DND-41 (cell line): ENCODE measurements at regions not wholly inside any gene's neighbourhood (a gene's known extent, or its start where the extent isn't known, plus 50 kb on each side); places are given as distances from the start of the nearest gene placed in this dataset.

Experiments used
- ATAC-seq: fragments of 200-7000 bp; cut with Tn5 transposase; 3 replicates; pipeline ENCODE4 v1.9.1; 2021; ENCODE audit warnings: low read depth; ENCODE audit not compliant: insufficient read depth
- DNase-seq: peaks from one replicate; pipeline ENCODE4 v3.0.0-alpha.2; 2020
- H2AFZ ChIP-seq: 2 replicates; pipeline ENCODE4 v1.6.0; 2012; ENCODE audit warnings: low read depth, low read length
- H3K27ac ChIP-seq: 2 replicates; pipeline ENCODE4 v1.5.1; 2012; ENCODE audit warnings: low read length, inconsistent platforms
- H3K27me3 ChIP-seq: fragments of 200-600 bp; sonication (generic); 2 replicates; pipeline ENCODE4 v1.6.0; 2012; ENCODE audit warnings: low read length, mild to moderate bottlenecking, inconsistent platforms; ENCODE audit not compliant: insufficient read depth, poor library complexity
- H3K36me3 ChIP-seq: 2 replicates; pipeline ENCODE4 v1.5.1; 2012; ENCODE audit warnings: low read length, inconsistent platforms; ENCODE audit not compliant: insufficient read depth
- H3K4me1 ChIP-seq: 2 replicates; pipeline ENCODE4 v1.5.1; 2012; ENCODE audit warnings: mild to moderate bottlenecking, low read length; ENCODE audit not compliant: insufficient read depth
- H3K4me2 ChIP-seq: 2 replicates; pipeline ENCODE4 v1.6.0; 2012; ENCODE audit warnings: mild to moderate bottlenecking, moderate library complexity, low read length, inconsistent platforms; ENCODE audit not compliant: insufficient read depth
- H3K4me3 ChIP-seq, 2 experiments: fragments of 200-600 bp in 1 of 2; shearing (Covaris generic) in 1 of 2; 2 replicates each; pipeline ENCODE4 v1.5.1; 2012 to 2016; ENCODE audit warnings: inconsistent platforms in 2 of 2, low read length in 2 of 2, mild to moderate bottlenecking in 2 of 2, low read depth in 1 of 2, moderate library complexity in 1 of 2
- H3K79me2 ChIP-seq: 2 replicates; pipeline ENCODE4 v1.6.0; 2012; ENCODE audit warnings: low read length, inconsistent platforms; ENCODE audit not compliant: insufficient read depth
- H3K9ac ChIP-seq: 2 replicates; pipeline ENCODE4 v1.6.0; 2012; ENCODE audit warnings: low read depth, mild to moderate bottlenecking, inconsistent platforms, low read length, moderate library complexity
- H3K9me3 ChIP-seq: 2 replicates; pipeline ENCODE4 v1.5.1; 2012; ENCODE audit warnings: low read length, moderate library complexity, mild to moderate bottlenecking, inconsistent platforms; ENCODE audit not compliant: insufficient read depth, severe bottlenecking
- H4K20me1 ChIP-seq: 2 replicates; pipeline ENCODE4 v1.6.0; 2012; ENCODE audit warnings: low read length; ENCODE audit not compliant: insufficient read depth
- CTCF ChIP-seq: IDR thresholded peaks from 2 replicates; pipeline ENCODE4 v1.5.1; 2012; ENCODE audit warnings: borderline replicate concordance, low read length, moderate library complexity, mild to moderate bottlenecking; ENCODE audit not compliant: poor library complexity, severe bottlenecking; ENCODE audit errors: extremely low read depth
- EZH2 ChIP-seq: IDR thresholded peaks from 3 replicates; pipeline ENCODE4 v1.6.1; 2012; ENCODE audit warnings: borderline replicate concordance, low read depth, mild to moderate bottlenecking, moderate library complexity, low read length, inconsistent platforms; ENCODE audit not compliant: severe bottlenecking

GRCh38 chr13:77827332-77827731, 91.3 kb downstream of the EDNRB start:
- H3K4me1 ChIP-seq: no peaks in the 10 kb centered on the region
- no peak overlapping the region for H3K4me2 ChIP-seq

GRCh38 chr13:77820431-77821149, 98.0 kb downstream of the EDNRB start:
- peak; percentile 30 for TF ChIP-seq CTCF
- no peak for TF ChIP-seq EZH2
- Histone ChIP-seq H3K9me3 (no peaks in the 10 kb centered on the region), H3K9ac (no peak overlapping the region), H3K27ac (no peak overlapping the region), H3K4me3 (no peak overlapping the region), H3K27me3 (peaks cover 5% of the 10 kb centered on the region), H3K36me3 (no peaks in the 10 kb centered on the region), H3K4me1 (no peaks in the 10 kb centered on the region), H2AFZ (no peak overlapping the region), H4K20me1 (no peaks in the 10 kb centered on the region), H3K4me2 (no peak overlapping the region), H3K79me2 (no peaks in the 10 kb centered on the region)
- ATAC-seq: peak; percentile 45; the same call in 2 of the 3 replicates
- DNase-seq: peak; percentile 4

More at GRCh38 chr13:77827332-77827731, 91.3 kb downstream of the EDNRB start:
- Histone ChIP-seq H3K36me3 (no peaks in the 10 kb centered on the region), H3K9ac (no peak overlapping the region), H3K4me3 (no peak overlapping the region), H2AFZ (no peak overlapping the region), H3K27ac (no peak overlapping the region), H4K20me1 (no peaks in the 10 kb centered on the region), H3K79me2 (no peaks in the 10 kb centered on the region), H3K27me3 (peaks cover 4% of the 10 kb centered on the region), H3K9me3 (no peaks in the 10 kb centered on the region)
- TF ChIP-seq EZH2: no peak
- no peak for TF ChIP-seq CTCF
- ATAC-seq (no peak), DNase-seq (no peak)

- H3K4me1 ChIP-seq: no peaks in the 10 kb centered on the region
- H3K9me3 ChIP-seq: no peaks in the 10 kb centered on the region
- H3K27ac ChIP-seq: no peak overlapping the region
- no peak overlapping the region for H2AFZ ChIP-seq
- no peaks in the 10 kb centered on the region for H4K20me1 ChIP-seq
- H3K4me2 ChIP-seq: no peak overlapping the region
- DNase-seq (no peak), ATAC-seq (no peak)
- no peaks in the 10 kb centered on the region for H3K79me2 ChIP-seq
- H3K4me3 ChIP-seq: no peak overlapping the region
- TF ChIP-seq EZH2 (no peak), CTCF (no peak)
- no peaks in the 10 kb centered on the region for H3K36me3 ChIP-seq
- peaks cover 5% of the 10 kb centered on the region for H3K27me3 ChIP-seq
- H3K9ac ChIP-seq: no peak overlapping the region
These were observed 101.1 kb downstream of the EDNRB start for GRCh38 chr13:77817521-77817920.

- Histone ChIP-seq H4K20me1 (no peaks in the 10 kb centered on the region), H3K9ac (no peak overlapping the region), H2AFZ (no peak overlapping the region), H3K27me3 (peaks cover 5% of the 10 kb centered on the region), H3K4me2 (no peak overlapping the region), H3K27ac (no peak overlapping the region), H3K4me3 (no peak overlapping the region), H3K79me2 (no peaks in the 10 kb centered on the region), H3K36me3 (no peaks in the 10 kb centered on the region), H3K9me3 (no peaks in the 10 kb centered on the region), H3K4me1 (no peaks in the 10 kb centered on the region)
- TF ChIP-seq CTCF: no peak
- ATAC-seq (no peak), DNase-seq (no peak)
These were observed 103.3 kb downstream of the EDNRB start for GRCh38 chr13:77815330-77815729.
